CD4-positive, CD25-positive, alpha-beta regulatory T cell (primary cell): ENCODE measurements at regions not wholly inside any gene's neighbourhood (a gene's known extent, or its start where the extent isn't known, plus 50 kb on each side); places are given as distances from the start of the nearest gene placed in this dataset.
A peak's percentile ranks its signal among the peaks of the same experiment; 100 is the strongest.

Source experiments
- ATAC-seq, 2 donors: fragments of 150-1000 bp; cut with Tn5 transposase; one replicate each; pipeline ENCODE4 v1.10.0; 2021; ENCODE audit warnings: low read depth in 2 of 2, moderate number of reproducible peaks in 2 of 2, moderate library complexity in 1 of 2
- DNase-seq, 3 donors: peaks; one replicate each; pipeline versions ENCODE4 v3.0.0 to v3.0.0-alpha.2; 2012 to 2022; ENCODE audit warnings: mixed read lengths in 1 of 3
- H3K27ac ChIP-seq: one replicate; pipeline ENCODE4 v1.7.0; 2013; ENCODE audit warnings: mild to moderate bottlenecking, low read length; ENCODE audit not compliant: insufficient read depth, poor library complexity, severe bottlenecking
- H3K27me3 ChIP-seq: one replicate; pipeline ENCODE4 v1.7.0; 2013; ENCODE audit warnings: low read length; ENCODE audit not compliant: control insufficient read depth, insufficient read depth
- H3K36me3 ChIP-seq: one replicate; pipeline ENCODE4 v1.7.0; 2013; ENCODE audit warnings: mild to moderate bottlenecking, low read length, moderate library complexity; ENCODE audit not compliant: control insufficient read depth, insufficient read depth
- H3K4me1 ChIP-seq: 2 replicates; pipeline ENCODE4 v1.7.0; 2013; ENCODE audit warnings: mild to moderate bottlenecking, low read length; ENCODE audit not compliant: insufficient read depth, control insufficient read depth, poor library complexity, severe bottlenecking
- H3K4me3 ChIP-seq: one replicate; pipeline ENCODE4 v1.7.0; 2013; ENCODE audit warnings: low read depth, mild to moderate bottlenecking, low read length, moderate library complexity
- H3K9me3 ChIP-seq, 2 experiments: 1 replicate in 1 of 2; 2 replicates in 1 of 2; pipeline ENCODE4 v1.7.0; 2013; ENCODE audit warnings: low read length in 2 of 2, mild to moderate bottlenecking in 1 of 2, moderate library complexity in 1 of 2; ENCODE audit not compliant: control insufficient read depth in 2 of 2
- H3K27ac Mint-ChIP-seq, 3 donors: one replicate each; pipeline ENCODE4 v1.8.0; 2020 to 2022; ENCODE audit warnings: mild to moderate bottlenecking in 3 of 3, mixed read lengths in 3 of 3, moderate library complexity in 2 of 3
- H3K27me3 Mint-ChIP-seq: one replicate; pipeline ENCODE4 v1.8.0; 2022; ENCODE audit warnings: mild to moderate bottlenecking, mixed read lengths
- H3K36me3 Mint-ChIP-seq: one replicate; pipeline ENCODE4 v1.8.0; 2020; ENCODE audit warnings: mixed read lengths
- H3K4me1 Mint-ChIP-seq, 4 donors: one replicate each; pipeline ENCODE4 v1.8.0; 2020 to 2022; ENCODE audit warnings: mixed read lengths in 4 of 4, mild to moderate bottlenecking in 1 of 4
- H3K4me3 Mint-ChIP-seq, 4 donors: one replicate each; pipeline ENCODE4 v1.8.0; 2020 to 2022; ENCODE audit warnings: mild to moderate bottlenecking in 4 of 4, mixed read lengths in 4 of 4, moderate library complexity in 3 of 4
- H3K9me3 Mint-ChIP-seq, 7 donors: one replicate each; pipeline ENCODE4 v1.8.0; 2020 to 2022; ENCODE audit warnings: mixed read lengths in 7 of 7, mild to moderate bottlenecking in 3 of 7, moderate library complexity in 2 of 7

GRCh38 chr16:65622871-65623270, 501.0 kb upstream of the CDH11 start:
- Histone ChIP-seq H3K4me1 (no peaks in the 10 kb centered on the region), H3K9me3 (peaks cover 0 to 2% of the 10 kb centered on the region in 2 experiments), H3K27ac (no peak overlapping the region), H3K27me3 (no peaks in the 10 kb centered on the region), H3K4me3 (no peak overlapping the region), H3K36me3 (no peaks in the 10 kb centered on the region)
- H3K27ac Mint-ChIP-seq = no peak overlapping the region
- no peak overlapping the region for H3K4me3 Mint-ChIP-seq
- H3K27me3 Mint-ChIP-seq = no peaks in the 10 kb centered on the region
- DNase-seq (no peak), ATAC-seq (no peak)
- H3K4me1 Mint-ChIP-seq = no peaks in the 10 kb centered on the region
- peaks cover 0 to 7% (median 3%) of the 10 kb centered on the region in 7 donors for H3K9me3 Mint-ChIP-seq
- H3K36me3 Mint-ChIP-seq = no peaks in the 10 kb centered on the region

- peaks cover 0 to 2% of the 10 kb centered on the region in 2 experiments for H3K9me3 ChIP-seq
- H3K9me3 Mint-ChIP-seq = peaks cover 0 to 4% (median 4%) of the 10 kb centered on the region in 7 donors
- ATAC-seq = no peak
- H3K27ac Mint-ChIP-seq = no peak overlapping the region
- H3K27ac ChIP-seq = no peak overlapping the region
- H3K4me3 ChIP-seq = no peak overlapping the region
- H3K36me3 ChIP-seq = no peaks in the 10 kb centered on the region
- no peaks in the 10 kb centered on the region for H3K36me3 Mint-ChIP-seq
- H3K27me3 Mint-ChIP-seq = no peaks in the 10 kb centered on the region
- H3K4me3 Mint-ChIP-seq = no peak overlapping the region
- no peaks in the 10 kb centered on the region for H3K27me3 ChIP-seq
- H3K4me1 Mint-ChIP-seq = no peaks in the 10 kb centered on the region
- DNase-seq = no peak
- H3K4me1 ChIP-seq = no peaks in the 10 kb centered on the region
These were observed 500.3 kb upstream of the CDH11 start for GRCh38 chr16:65622151-65622550.

- Histone ChIP-seq H3K4me3 (no peak overlapping the region), H3K36me3 (no peaks in the 10 kb centered on the region), H3K4me1 (no peaks in the 10 kb centered on the region), H3K27ac (no peak overlapping the region), H3K27me3 (no peaks in the 10 kb centered on the region), H3K9me3 (peaks cover 0 to 2% of the 10 kb centered on the region in 2 experiments)
- Mint-ChIP-seq H3K4me1 (no peaks in the 10 kb centered on the region), H3K4me3 (no peak overlapping the region), H3K27ac (no peak overlapping the region), H3K27me3 (no peaks in the 10 kb centered on the region), H3K36me3 (no peaks in the 10 kb centered on the region), H3K9me3 (peaks cover 0 to 4% (median 4%) of the 10 kb centered on the region in 7 donors)
- ATAC-seq (no peak), DNase-seq (no peak)
These were observed 499.8 kb upstream of the CDH11 start for GRCh38 chr16:65621640-65622039.

- no peaks in the 10 kb centered on the region for H3K27me3 Mint-ChIP-seq
- ATAC-seq (no peak), DNase-seq (no peak)
- peaks cover 0 to 2% of the 10 kb centered on the region in 2 experiments for H3K9me3 ChIP-seq
- no peaks in the 10 kb centered on the region for H3K4me1 ChIP-seq
- no peak overlapping the region for H3K27ac ChIP-seq
- H3K4me1 Mint-ChIP-seq = no peaks in the 10 kb centered on the region
- H3K36me3 ChIP-seq = no peaks in the 10 kb centered on the region
- no peaks in the 10 kb centered on the region for H3K27me3 ChIP-seq
- H3K36me3 Mint-ChIP-seq = no peaks in the 10 kb centered on the region
- peaks cover 0 to 12% (median 4%) of the 10 kb centered on the region in 7 donors for H3K9me3 Mint-ChIP-seq
- H3K4me3 Mint-ChIP-seq = no peak overlapping the region
- H3K4me3 ChIP-seq = no peak overlapping the region
- H3K27ac Mint-ChIP-seq = no peak overlapping the region
These were observed 497.7 kb upstream of the CDH11 start for GRCh38 chr16:65619606-65620005.

GRCh38 chr16:65618931-65619330, 497.1 kb upstream of the CDH11 start:
- Mint-ChIP-seq H3K27ac (no peak overlapping the region), H3K4me1 (no peaks in the 10 kb centered on the region), H3K27me3 (no peaks in the 10 kb centered on the region), H3K36me3 (no peaks in the 10 kb centered on the region), H3K9me3 (peaks cover 0 to 12% (median 2%) of the 10 kb centered on the region in 7 donors), H3K4me3 (no peak overlapping the region)
- no peak overlapping the region for H3K27ac ChIP-seq
- H3K9me3 ChIP-seq = peaks cover 0 to 2% of the 10 kb centered on the region in 2 experiments
- H3K36me3 ChIP-seq = no peaks in the 10 kb centered on the region
- no peak overlapping the region for H3K4me3 ChIP-seq
- DNase-seq (no peak), ATAC-seq (no peak)
- no peaks in the 10 kb centered on the region for H3K27me3 ChIP-seq
- H3K4me1 ChIP-seq = no peaks in the 10 kb centered on the region

- Histone ChIP-seq H3K4me1 (no peaks in the 10 kb centered on the region), H3K27ac (no peak overlapping the region), H3K36me3 (no peaks in the 10 kb centered on the region), H3K27me3 (no peaks in the 10 kb centered on the region), H3K4me3 (no peak overlapping the region), H3K9me3 (peaks cover 0 to 2% of the 10 kb centered on the region in 2 experiments)
- Mint-ChIP-seq H3K9me3 (peaks cover 0 to 12% (median 2%) of the 10 kb centered on the region in 7 donors), H3K27me3 (no peaks in the 10 kb centered on the region), H3K27ac (no peak overlapping the region), H3K36me3 (no peaks in the 10 kb centered on the region), H3K4me1 (no peaks in the 10 kb centered on the region), H3K4me3 (no peak overlapping the region)
- no peak for ATAC-seq
- DNase-seq = no peak
These were observed 496.5 kb upstream of the CDH11 start for GRCh38 chr16:65618333-65618732.

GRCh38 chr16:65617421-65617820, 495.6 kb upstream of the CDH11 start:
- ATAC-seq (no peak), DNase-seq (no peak)
- H3K27me3 Mint-ChIP-seq = no peaks in the 10 kb centered on the region
- no peaks in the 10 kb centered on the region for H3K4me1 Mint-ChIP-seq
- Histone ChIP-seq H3K27ac (no peak overlapping the region), H3K4me1 (no peaks in the 10 kb centered on the region), H3K9me3 (peaks cover 0 to 2% of the 10 kb centered on the region in 2 experiments), H3K4me3 (no peak overlapping the region), H3K27me3 (no peaks in the 10 kb centered on the region), H3K36me3 (no peaks in the 10 kb centered on the region)
- peaks cover 0 to 12% (median 2%) of the 10 kb centered on the region in 7 donors for H3K9me3 Mint-ChIP-seq
- H3K4me3 Mint-ChIP-seq = no peak overlapping the region
- H3K27ac Mint-ChIP-seq = no peak overlapping the region
- no peaks in the 10 kb centered on the region for H3K36me3 Mint-ChIP-seq

- Mint-ChIP-seq H3K4me3 (peak overlapping the region in 1 of 4 donors; percentile 24), H3K36me3 (no peaks in the 10 kb centered on the region), H3K4me1 (no peaks in the 10 kb centered on the region), H3K27me3 (no peaks in the 10 kb centered on the region), H3K27ac (no peak overlapping the region), H3K9me3 (peaks cover 3 to 23% (median 7%) of the 10 kb centered on the region in 7 donors)
- Histone ChIP-seq H3K9me3 (no peaks in the 10 kb centered on the region), H3K27ac (no peak overlapping the region), H3K36me3 (no peaks in the 10 kb centered on the region), H3K4me1 (no peaks in the 10 kb centered on the region), H3K27me3 (no peaks in the 10 kb centered on the region), H3K4me3 (no peak overlapping the region)
- no peak for ATAC-seq
- DNase-seq = no peak
These were observed 486.6 kb upstream of the CDH11 start for GRCh38 chr16:65608455-65608854.
